DND-41 (cell line): ENCODE measurements at regions not wholly inside any gene's neighbourhood (a gene's known extent, or its start where the extent isn't known, plus 50 kb on each side); places are given as distances from the start of the nearest gene placed in this dataset.

Experiments
- ATAC-seq: fragments of 200-7000 bp; cut with Tn5 transposase; 3 replicates; pipeline ENCODE4 v1.9.1; 2021; ENCODE audit warnings: low read depth; ENCODE audit not compliant: insufficient read depth
- DNase-seq: peaks from one replicate; pipeline ENCODE4 v3.0.0-alpha.2; 2020
- H2AFZ ChIP-seq: 2 replicates; pipeline ENCODE4 v1.6.0; 2012; ENCODE audit warnings: low read depth, low read length
- H3K27ac ChIP-seq: 2 replicates; pipeline ENCODE4 v1.5.1; 2012; ENCODE audit warnings: low read length, inconsistent platforms
- H3K27me3 ChIP-seq: fragments of 200-600 bp; sonication (generic); 2 replicates; pipeline ENCODE4 v1.6.0; 2012; ENCODE audit warnings: low read length, mild to moderate bottlenecking, inconsistent platforms; ENCODE audit not compliant: insufficient read depth, poor library complexity
- H3K36me3 ChIP-seq: 2 replicates; pipeline ENCODE4 v1.5.1; 2012; ENCODE audit warnings: low read length, inconsistent platforms; ENCODE audit not compliant: insufficient read depth
- H3K4me1 ChIP-seq: 2 replicates; pipeline ENCODE4 v1.5.1; 2012; ENCODE audit warnings: mild to moderate bottlenecking, low read length; ENCODE audit not compliant: insufficient read depth
- H3K4me2 ChIP-seq: 2 replicates; pipeline ENCODE4 v1.6.0; 2012; ENCODE audit warnings: mild to moderate bottlenecking, moderate library complexity, low read length, inconsistent platforms; ENCODE audit not compliant: insufficient read depth
- H3K4me3 ChIP-seq, 2 experiments: fragments of 200-600 bp in 1 of 2; shearing (Covaris generic) in 1 of 2; 2 replicates each; pipeline ENCODE4 v1.5.1; 2012 to 2016; ENCODE audit warnings: inconsistent platforms in 2 of 2, low read length in 2 of 2, mild to moderate bottlenecking in 2 of 2, low read depth in 1 of 2, moderate library complexity in 1 of 2
- H3K79me2 ChIP-seq: 2 replicates; pipeline ENCODE4 v1.6.0; 2012; ENCODE audit warnings: low read length, inconsistent platforms; ENCODE audit not compliant: insufficient read depth
- H3K9ac ChIP-seq: 2 replicates; pipeline ENCODE4 v1.6.0; 2012; ENCODE audit warnings: low read depth, mild to moderate bottlenecking, inconsistent platforms, low read length, moderate library complexity
- H3K9me3 ChIP-seq: 2 replicates; pipeline ENCODE4 v1.5.1; 2012; ENCODE audit warnings: low read length, moderate library complexity, mild to moderate bottlenecking, inconsistent platforms; ENCODE audit not compliant: insufficient read depth, severe bottlenecking
- H4K20me1 ChIP-seq: 2 replicates; pipeline ENCODE4 v1.6.0; 2012; ENCODE audit warnings: low read length; ENCODE audit not compliant: insufficient read depth
- EZH2 ChIP-seq: IDR thresholded peaks from 3 replicates; pipeline ENCODE4 v1.6.1; 2012; ENCODE audit warnings: borderline replicate concordance, low read depth, mild to moderate bottlenecking, moderate library complexity, low read length, inconsistent platforms; ENCODE audit not compliant: severe bottlenecking
- TF ChIP-seq, protein P1 (sequence below): IDR thresholded peaks from 2 replicates; pipeline ENCODE4 v1.5.1; 2012; ENCODE audit warnings: borderline replicate concordance, low read length, moderate library complexity, mild to moderate bottlenecking; ENCODE audit not compliant: poor library complexity, severe bottlenecking; ENCODE audit errors: extremely low read depth

DNA sequence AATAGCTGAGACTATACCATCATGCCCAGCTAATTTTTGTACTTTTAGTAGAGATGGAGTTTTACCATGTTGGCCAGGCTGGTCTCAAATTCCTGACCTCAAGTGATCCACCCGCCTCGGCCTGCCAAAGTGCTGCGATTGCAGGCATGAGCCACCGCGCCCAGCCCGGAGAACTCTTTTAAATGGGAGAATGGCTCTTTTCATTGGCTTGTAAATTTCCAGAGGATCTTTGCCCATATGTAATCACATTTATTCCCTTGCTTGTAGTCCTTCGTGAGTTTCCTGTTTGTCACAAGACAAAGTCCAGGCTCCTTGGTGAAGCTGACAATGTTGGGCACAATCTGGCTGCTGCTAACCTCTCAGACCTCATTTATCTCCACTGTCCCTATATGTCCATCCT lies 135.1 kb downstream of the CEP57L1 start:
- Histone ChIP-seq H3K4me3 (no peak overlapping the region), H3K4me1 (no peaks in the 10 kb centered on the region), H3K27me3 (no peaks in the 10 kb centered on the region), H3K36me3 (no peaks in the 10 kb centered on the region), H3K4me2 (no peak overlapping the region), H4K20me1 (no peaks in the 10 kb centered on the region), H3K79me2 (no peaks in the 10 kb centered on the region), H2AFZ (no peak overlapping the region), H3K9me3 (no peaks in the 10 kb centered on the region), H3K27ac (no peak overlapping the region), H3K9ac (no peak overlapping the region)
- DNase-seq (no peak), ATAC-seq (no peak)
- TF ChIP-seq, protein P1, sequence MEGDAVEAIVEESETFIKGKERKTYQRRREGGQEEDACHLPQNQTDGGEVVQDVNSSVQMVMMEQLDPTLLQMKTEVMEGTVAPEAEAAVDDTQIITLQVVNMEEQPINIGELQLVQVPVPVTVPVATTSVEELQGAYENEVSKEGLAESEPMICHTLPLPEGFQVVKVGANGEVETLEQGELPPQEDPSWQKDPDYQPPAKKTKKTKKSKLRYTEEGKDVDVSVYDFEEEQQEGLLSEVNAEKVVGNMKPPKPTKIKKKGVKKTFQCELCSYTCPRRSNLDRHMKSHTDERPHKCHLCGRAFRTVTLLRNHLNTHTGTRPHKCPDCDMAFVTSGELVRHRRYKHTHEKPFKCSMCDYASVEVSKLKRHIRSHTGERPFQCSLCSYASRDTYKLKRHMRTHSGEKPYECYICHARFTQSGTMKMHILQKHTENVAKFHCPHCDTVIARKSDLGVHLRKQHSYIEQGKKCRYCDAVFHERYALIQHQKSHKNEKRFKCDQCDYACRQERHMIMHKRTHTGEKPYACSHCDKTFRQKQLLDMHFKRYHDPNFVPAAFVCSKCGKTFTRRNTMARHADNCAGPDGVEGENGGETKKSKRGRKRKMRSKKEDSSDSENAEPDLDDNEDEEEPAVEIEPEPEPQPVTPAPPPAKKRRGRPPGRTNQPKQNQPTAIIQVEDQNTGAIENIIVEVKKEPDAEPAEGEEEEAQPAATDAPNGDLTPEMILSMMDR: no peak
- no peak for TF ChIP-seq EZH2

DNA sequence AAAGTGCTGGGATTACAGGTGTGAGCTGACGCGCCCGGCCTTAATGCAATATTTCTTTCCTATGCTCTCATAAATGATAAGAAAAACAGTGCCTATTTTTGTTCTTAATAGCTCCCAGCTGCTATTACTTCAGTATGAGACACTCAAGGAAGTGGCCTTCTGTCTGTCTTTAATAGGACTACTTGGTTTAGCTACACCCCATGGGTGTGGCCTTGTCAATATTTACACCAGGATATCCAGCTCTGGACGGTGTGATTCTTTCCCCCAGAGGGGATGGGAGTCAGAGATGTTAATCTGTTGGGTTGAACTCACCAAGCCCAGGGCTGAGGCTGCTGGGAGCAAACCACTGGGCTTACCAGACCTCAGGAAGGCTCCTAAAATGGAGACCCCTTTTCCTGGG lies 134.2 kb downstream of the CEP57L1 start:
- no peaks in the 10 kb centered on the region for H3K79me2 ChIP-seq
- H2AFZ ChIP-seq: no peak overlapping the region
- H3K27ac ChIP-seq: no peak overlapping the region
- H4K20me1 ChIP-seq: no peaks in the 10 kb centered on the region
- H3K4me1 ChIP-seq: no peaks in the 10 kb centered on the region; the same call in 1 of the 2 replicates
- H3K9me3 ChIP-seq: no peaks in the 10 kb centered on the region
- ATAC-seq (no peak), DNase-seq (no peak)
- H3K36me3 ChIP-seq: no peaks in the 10 kb centered on the region
- no peak overlapping the region for H3K9ac ChIP-seq
- H3K4me2 ChIP-seq: no peak overlapping the region
- TF ChIP-seq, protein P1: no peak
- TF ChIP-seq EZH2: no peak
- H3K4me3 ChIP-seq: no peak overlapping the region
- no peaks in the 10 kb centered on the region for H3K27me3 ChIP-seq

DNA sequence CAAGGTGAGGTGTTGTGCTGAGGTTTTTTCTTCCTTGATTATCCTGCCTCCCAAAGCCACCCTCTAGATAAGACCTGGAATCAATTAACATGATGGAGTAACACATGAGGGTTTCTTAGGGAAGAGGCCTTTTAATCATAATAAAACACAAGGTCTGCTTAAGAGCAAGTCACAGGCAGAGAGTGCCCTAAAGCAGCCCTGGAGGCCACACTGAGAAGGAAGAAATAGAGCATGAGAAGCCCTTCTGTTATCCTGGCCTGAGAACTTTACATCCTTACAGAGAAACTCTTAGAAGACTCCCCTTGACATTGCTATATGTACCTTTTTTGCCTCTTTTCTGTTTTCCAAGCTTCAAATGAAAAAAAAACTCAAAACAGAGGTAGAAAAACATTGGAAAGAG lies 132.3 kb downstream of the CEP57L1 start:
- H3K27me3 ChIP-seq: no peaks in the 10 kb centered on the region
- no peak overlapping the region for H3K4me3 ChIP-seq
- no peaks in the 10 kb centered on the region for H3K9me3 ChIP-seq
- H3K4me2 ChIP-seq: no peak overlapping the region
- ATAC-seq (no peak), DNase-seq (no peak)
- no peaks in the 10 kb centered on the region; the same call in 1 of the 2 replicates for H3K4me1 ChIP-seq
- no peak overlapping the region for H2AFZ ChIP-seq
- H3K79me2 ChIP-seq: no peaks in the 10 kb centered on the region
- TF ChIP-seq, protein P1: no peak
- no peak for TF ChIP-seq EZH2
- H4K20me1 ChIP-seq: no peaks in the 10 kb centered on the region
- H3K36me3 ChIP-seq: no peaks in the 10 kb centered on the region
- no peak overlapping the region for H3K9ac ChIP-seq
- H3K27ac ChIP-seq: no peak overlapping the region

DNA sequence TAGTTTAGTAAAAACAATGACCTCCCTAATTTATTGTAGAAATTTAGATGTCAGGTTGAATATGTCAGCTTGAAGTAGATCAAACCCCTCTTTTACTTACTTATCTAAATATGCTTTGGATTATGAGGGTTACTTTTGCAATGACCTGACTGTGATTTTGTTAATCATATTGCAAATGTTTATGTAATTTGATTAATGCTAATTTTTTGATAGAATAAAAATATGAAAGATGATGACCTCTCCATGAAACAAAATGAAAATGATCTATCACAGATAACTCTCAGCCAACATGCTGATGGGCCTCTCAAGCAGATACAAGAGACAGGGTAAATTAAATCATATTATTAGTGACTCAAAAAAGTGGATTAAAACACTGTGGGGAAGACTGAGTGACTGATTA lies 131.0 kb downstream of the CEP57L1 start:
- Histone ChIP-seq H3K9ac (no peak overlapping the region), H3K4me2 (no peak overlapping the region), H2AFZ (no peak overlapping the region), H4K20me1 (no peaks in the 10 kb centered on the region), H3K9me3 (no peaks in the 10 kb centered on the region), H3K79me2 (no peaks in the 10 kb centered on the region), H3K4me1 (no peaks in the 10 kb centered on the region; the same call in 1 of the 2 replicates), H3K27ac (no peak overlapping the region), H3K4me3 (no peak overlapping the region), H3K27me3 (no peaks in the 10 kb centered on the region), H3K36me3 (no peaks in the 10 kb centered on the region)
- no peak for ATAC-seq
- TF ChIP-seq EZH2: no peak
- TF ChIP-seq, protein P1: no peak
- no peak for DNase-seq
